ENCODE measurements at regions not wholly inside any gene's neighbourhood (a gene's known extent, or its start where the extent isn't known, plus 50 kb on each side); places are given as distances from the start of the nearest gene placed in this dataset.
"Not testable (repeated sequence)": the region's sequence is repeated elsewhere in the genome, so short reads cannot be mapped to it uniquely, and the experiment has no call there.

GRCh38 chr14:55849833-55850232, 268.4 kb upstream of the PELI2 start:
- Mint-ChIP-seq H3K27ac (no peak overlapping the region), H3K27me3 (no peaks in the 10 kb centered on the region), H3K36me3 (ENCODE audit: low read depth) (no peaks in the 10 kb centered on the region), H3K4me1 (no peaks in the 10 kb centered on the region), H3K4me3 (no peak overlapping the region)
- DNase-seq, result no peak
- H3K9me3 ChIP-seq (ENCODE audit: control insufficient read depth, low read length, poor library complexity, severe bottlenecking), result no peaks in the 10 kb centered on the region
- ATAC-seq, result no peak

GRCh38 chr14:55850825-55851241, 267.4 kb upstream of the PELI2 start:
- Mint-ChIP-seq H3K27ac (no peak overlapping the region), H3K36me3 (ENCODE audit: low read depth) (no peaks in the 10 kb centered on the region), H3K27me3 (no peaks in the 10 kb centered on the region), H3K4me1 (no peaks in the 10 kb centered on the region), H3K4me3 (no peak overlapping the region)
- no peak for DNase-seq
- ATAC-seq, result no peak
- H3K9me3 ChIP-seq (ENCODE audit: control insufficient read depth, low read length, poor library complexity, severe bottlenecking), result no peaks in the 10 kb centered on the region

- Mint-ChIP-seq H3K4me3 (no peak overlapping the region), H3K27ac (no peak overlapping the region), H3K27me3 (no peaks in the 10 kb centered on the region), H3K36me3 (ENCODE audit: low read depth) (no peaks in the 10 kb centered on the region), H3K4me1 (no peaks in the 10 kb centered on the region)
- ATAC-seq (no peak), DNase-seq (no peak)
- H3K9me3 ChIP-seq (ENCODE audit: control insufficient read depth, low read length, poor library complexity, severe bottlenecking), result no peaks in the 10 kb centered on the region
These were observed 266.9 kb upstream of the PELI2 start for GRCh38 chr14:55851301-55851700.

- no peak overlapping the region for H3K27ac Mint-ChIP-seq
- no peaks in the 10 kb centered on the region for H3K27me3 Mint-ChIP-seq
- no peaks in the 10 kb centered on the region for H3K36me3 Mint-ChIP-seq (ENCODE audit: low read depth)
- no peaks in the 10 kb centered on the region for H3K9me3 ChIP-seq (ENCODE audit: control insufficient read depth, low read length, poor library complexity, severe bottlenecking)
- H3K4me3 Mint-ChIP-seq, result no peak overlapping the region
- DNase-seq (no peak), ATAC-seq (no peak)
- H3K4me1 Mint-ChIP-seq, result no peaks in the 10 kb centered on the region
These were observed 266.2 kb upstream of the PELI2 start for GRCh38 chr14:55851961-55852360.

- ATAC-seq (no peak), DNase-seq (no peak)
- H3K9me3 ChIP-seq (ENCODE audit: control insufficient read depth, low read length, poor library complexity, severe bottlenecking), result no peaks in the 10 kb centered on the region
- no peak overlapping the region for H3K4me3 Mint-ChIP-seq
- H3K27ac Mint-ChIP-seq, result no peak overlapping the region
- no peaks in the 10 kb centered on the region for H3K4me1 Mint-ChIP-seq
- H3K27me3 Mint-ChIP-seq, result no peaks in the 10 kb centered on the region
- no peaks in the 10 kb centered on the region for H3K36me3 Mint-ChIP-seq (ENCODE audit: low read depth)
These were observed 262.5 kb upstream of the PELI2 start for GRCh38 chr14:55855751-55856150.

GRCh38 chr14:55858604-55859003, 259.6 kb upstream of the PELI2 start:
- Mint-ChIP-seq H3K36me3 (ENCODE audit: low read depth) (peaks cover 2% of the 10 kb centered on the region), H3K4me1 (no peaks in the 10 kb centered on the region), H3K27me3 (no peaks in the 10 kb centered on the region), H3K4me3 (no peak overlapping the region), H3K27ac (no peak overlapping the region)
- no peaks in the 10 kb centered on the region for H3K9me3 ChIP-seq (ENCODE audit: control insufficient read depth, low read length, poor library complexity, severe bottlenecking)
- ATAC-seq (no peak), DNase-seq (no peak)

GRCh38 chr14:55861561-55861960, 256.6 kb upstream of the PELI2 start:
- not testable (repeated sequence) for H3K4me3 Mint-ChIP-seq

GRCh38 chr14:55864890-55865655, 253.1 kb upstream of the PELI2 start:
- no peaks in the 10 kb centered on the region for H3K9me3 ChIP-seq (ENCODE audit: control insufficient read depth, low read length, poor library complexity, severe bottlenecking)
- Mint-ChIP-seq H3K4me1 (peaks cover 4% of the 10 kb centered on the region), H3K4me3 (no peak overlapping the region), H3K27ac (no peak overlapping the region), H3K36me3 (ENCODE audit: low read depth) (peaks cover 2% of the 10 kb centered on the region), H3K27me3 (peaks cover 6% of the 10 kb centered on the region)
- ATAC-seq (no peak), DNase-seq (no peak)

More at GRCh38 chr14:55861561-55861960, 256.6 kb upstream of the PELI2 start:
- H3K9me3 ChIP-seq (ENCODE audit: control insufficient read depth, low read length, poor library complexity, severe bottlenecking); H3K27me3 Mint-ChIP-seq; H3K36me3 Mint-ChIP-seq (ENCODE audit: low read depth); H3K27ac Mint-ChIP-seq; DNase-seq; ATAC-seq; H3K4me1 Mint-ChIP-seq: not testable (repeated sequence)

GRCh38 chr14:55867311-55867710, 250.9 kb upstream of the PELI2 start:
- peaks cover 6% of the 10 kb centered on the region for H3K27me3 Mint-ChIP-seq
- no peak for DNase-seq
- H3K4me3 Mint-ChIP-seq, result no peak overlapping the region
- no peak overlapping the region for H3K27ac Mint-ChIP-seq
- ATAC-seq, result no peak
- H3K9me3 ChIP-seq (ENCODE audit: control insufficient read depth, low read length, poor library complexity, severe bottlenecking), result no peaks in the 10 kb centered on the region
- H3K4me1 Mint-ChIP-seq, result peaks cover 4% of the 10 kb centered on the region
- no peaks in the 10 kb centered on the region for H3K36me3 Mint-ChIP-seq (ENCODE audit: low read depth)

GRCh38 chr14:55867719-55868118, 250.5 kb upstream of the PELI2 start:
- no peak overlapping the region for H3K27ac Mint-ChIP-seq
- no peak for DNase-seq
- no peak for ATAC-seq
- no peak overlapping the region for H3K4me3 Mint-ChIP-seq
- peaks cover 4% of the 10 kb centered on the region for H3K4me1 Mint-ChIP-seq
- peaks cover 11% of the 10 kb centered on the region for H3K27me3 Mint-ChIP-seq
- no peaks in the 10 kb centered on the region for H3K9me3 ChIP-seq (ENCODE audit: control insufficient read depth, low read length, poor library complexity, severe bottlenecking)
- H3K36me3 Mint-ChIP-seq (ENCODE audit: low read depth), result peaks cover 2% of the 10 kb centered on the region

- Mint-ChIP-seq H3K4me1 (peaks cover 4% of the 10 kb centered on the region), H3K4me3 (no peak overlapping the region), H3K27ac (no peak overlapping the region), H3K36me3 (ENCODE audit: low read depth) (peaks cover 3% of the 10 kb centered on the region), H3K27me3 (peaks cover 16% of the 10 kb centered on the region)
- ATAC-seq (no peak), DNase-seq (no peak)
- no peaks in the 10 kb centered on the region for H3K9me3 ChIP-seq (ENCODE audit: control insufficient read depth, low read length, poor library complexity, severe bottlenecking)
These were observed 248.7 kb upstream of the PELI2 start for GRCh38 chr14:55869397-55870049.

GRCh38 chr14:55873169-55873568, 245.0 kb upstream of the PELI2 start:
- DNase-seq (no peak), ATAC-seq (no peak)
- H3K4me3 Mint-ChIP-seq, result no peak overlapping the region
- H3K36me3 Mint-ChIP-seq (ENCODE audit: low read depth), result peaks cover 3% of the 10 kb centered on the region
- no peaks in the 10 kb centered on the region for H3K9me3 ChIP-seq (ENCODE audit: control insufficient read depth, low read length, poor library complexity, severe bottlenecking)
- H3K27me3 Mint-ChIP-seq, result peaks cover 21% of the 10 kb centered on the region
- H3K27ac Mint-ChIP-seq, result no peak overlapping the region
- no peaks in the 10 kb centered on the region for H3K4me1 Mint-ChIP-seq

GRCh38 chr14:55874785-55875184, 243.4 kb upstream of the PELI2 start:
- Mint-ChIP-seq H3K27me3 (peaks cover 31% of the 10 kb centered on the region), H3K4me1 (no peaks in the 10 kb centered on the region), H3K4me3 (no peak overlapping the region), H3K27ac (no peak overlapping the region), H3K36me3 (ENCODE audit: low read depth) (peaks cover 3% of the 10 kb centered on the region)
- no peaks in the 10 kb centered on the region for H3K9me3 ChIP-seq (ENCODE audit: control insufficient read depth, low read length, poor library complexity, severe bottlenecking)
- DNase-seq (no peak), ATAC-seq (no peak)

- no peaks in the 10 kb centered on the region for H3K9me3 ChIP-seq (ENCODE audit: control insufficient read depth, low read length, poor library complexity, severe bottlenecking)
- no peaks in the 10 kb centered on the region for H3K36me3 Mint-ChIP-seq (ENCODE audit: low read depth)
- no peak overlapping the region for H3K4me3 Mint-ChIP-seq
- ATAC-seq (no peak), DNase-seq (no peak)
- H3K27me3 Mint-ChIP-seq, result peaks cover 30% of the 10 kb centered on the region
- H3K27ac Mint-ChIP-seq, result no peak overlapping the region
- H3K4me1 Mint-ChIP-seq, result no peaks in the 10 kb centered on the region
These were observed 240.3 kb upstream of the PELI2 start for GRCh38 chr14:55877942-55878341.
